ENCODE measurements at regions not wholly inside any gene's neighbourhood (a gene's known extent, or its start where the extent isn't known, plus 50 kb on each side); places are given as distances from the start of the nearest gene placed in this dataset.
"Not testable (repeated sequence)": the region's sequence is repeated elsewhere in the genome, so short reads cannot be mapped to it uniquely, and the experiment has no call there.

DNA sequence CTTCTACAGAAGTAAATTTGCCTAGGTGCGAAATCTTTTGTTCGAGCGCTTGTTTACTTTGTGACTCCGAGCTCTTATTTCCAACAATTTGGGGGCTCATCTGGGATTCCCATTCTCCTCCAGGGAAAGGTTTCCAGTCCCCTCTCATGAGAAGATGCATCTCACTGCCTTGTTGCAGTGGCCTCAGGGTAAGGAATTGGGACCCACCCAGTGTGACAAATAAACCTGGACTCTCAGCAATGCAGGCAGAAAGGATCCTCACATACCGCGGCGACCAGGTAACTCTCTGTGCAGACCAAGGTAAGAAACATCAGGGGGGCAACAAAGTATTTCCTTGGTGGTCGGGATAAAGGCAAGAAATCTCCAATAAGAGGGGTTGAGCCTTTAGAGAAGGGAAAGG, 1169.3 kb downstream of the DSC3 start:
- no peak for DNase-seq (ENCODE audit: low read depth)

DNA sequence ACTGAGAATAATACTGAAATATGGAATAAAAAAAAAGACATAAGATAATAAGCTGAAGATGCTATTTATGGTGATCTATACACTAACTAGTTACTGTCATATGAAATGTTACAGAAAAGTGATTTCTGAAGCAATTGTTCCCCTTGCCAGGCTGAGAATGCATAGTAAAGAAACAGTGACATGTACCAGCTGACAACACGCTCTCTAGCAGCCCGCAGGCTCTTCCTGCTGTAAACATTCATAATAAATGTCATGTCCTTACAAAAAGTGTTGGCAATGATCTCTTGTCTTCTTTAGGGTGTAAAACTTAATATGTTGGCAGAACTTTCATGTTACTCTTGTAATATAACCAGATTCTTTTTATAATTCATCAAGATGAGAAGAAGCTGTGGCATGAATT, 1171.3 kb downstream of the DSC3 start:
- no peak for DNase-seq (ENCODE audit: low read depth)

DNA sequence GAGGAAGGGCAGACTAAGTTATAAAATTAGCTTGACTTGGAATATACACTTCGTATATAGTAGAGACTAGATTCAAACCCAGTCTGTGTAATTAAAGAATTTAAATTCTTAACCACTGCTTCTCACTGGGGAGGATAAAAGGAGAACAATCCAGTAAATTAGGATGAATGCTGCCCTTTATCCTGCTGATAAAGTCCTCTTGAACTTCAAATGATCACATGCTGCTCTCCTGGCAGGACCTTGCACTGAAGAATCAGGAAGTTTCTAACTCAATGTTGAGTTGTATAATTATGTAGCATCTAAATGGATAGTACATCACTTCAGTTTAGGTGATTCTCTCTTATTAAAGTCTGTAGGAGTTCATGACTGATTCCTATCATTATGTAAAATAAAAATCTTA, 1179.7 kb downstream of the DSC3 start:
- no peak for DNase-seq (ENCODE audit: low read depth)

- no peak for DNase-seq (ENCODE audit: low read depth)
These were observed 1186.9 kb downstream of the DSC3 start for GRCh38 chr18:29855637-29856036.

- no peak for DNase-seq (ENCODE audit: low read depth)
These were observed 1189.4 kb downstream of the DSC3 start for GRCh38 chr18:29853126-29853525.

- DNase-seq (ENCODE audit: low read depth), result no peak
These were observed 1193.4 kb downstream of the DSC3 start for GRCh38 chr18:29849144-29849543.

DNA sequence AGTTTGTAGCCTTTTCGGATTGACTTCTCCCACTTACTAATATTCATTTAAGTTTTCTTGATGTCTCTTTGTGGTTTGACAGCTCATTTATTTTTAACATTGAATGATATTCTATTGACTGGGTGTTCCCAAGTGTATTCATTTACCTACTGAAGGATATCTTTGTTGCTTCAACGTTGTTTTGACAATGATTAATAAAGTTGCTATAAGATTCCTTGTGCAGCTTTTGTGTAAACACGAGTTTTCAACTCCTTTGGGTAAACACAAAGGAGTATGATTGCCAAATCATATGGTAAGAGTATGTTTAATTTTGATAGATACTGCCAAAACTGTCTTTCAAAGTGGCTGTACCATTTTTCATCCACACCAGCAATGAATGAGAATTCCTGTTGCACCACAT, 1200.9 kb downstream of the DSC3 start:
- no peak for DNase-seq (ENCODE audit: low read depth)

GRCh38 chr18:29840089-29840488, 1202.5 kb downstream of the DSC3 start:
- DNase-seq (ENCODE audit: low read depth), result peak; percentile 68

DNA sequence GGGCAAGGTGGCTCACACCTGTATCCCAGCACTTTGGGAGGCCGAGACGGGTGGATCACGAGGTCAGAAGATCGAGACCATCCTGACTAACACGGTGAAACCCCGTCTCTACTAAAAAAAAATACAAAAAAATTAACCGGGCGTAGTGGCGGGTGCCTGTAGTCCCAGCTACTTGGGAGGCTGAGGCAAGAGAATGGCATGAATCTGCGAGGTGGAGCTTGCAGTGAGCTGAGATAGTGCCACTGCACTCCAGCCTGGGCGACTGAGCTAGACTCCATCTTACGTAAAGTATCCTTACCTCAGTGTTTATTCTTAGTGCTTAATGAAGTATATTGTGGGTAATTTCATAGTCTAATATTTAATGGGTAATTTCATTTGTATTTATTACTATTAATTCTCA, 1203.6 kb downstream of the DSC3 start:
- DNase-seq (ENCODE audit: low read depth), result not testable (repeated sequence)

DNA sequence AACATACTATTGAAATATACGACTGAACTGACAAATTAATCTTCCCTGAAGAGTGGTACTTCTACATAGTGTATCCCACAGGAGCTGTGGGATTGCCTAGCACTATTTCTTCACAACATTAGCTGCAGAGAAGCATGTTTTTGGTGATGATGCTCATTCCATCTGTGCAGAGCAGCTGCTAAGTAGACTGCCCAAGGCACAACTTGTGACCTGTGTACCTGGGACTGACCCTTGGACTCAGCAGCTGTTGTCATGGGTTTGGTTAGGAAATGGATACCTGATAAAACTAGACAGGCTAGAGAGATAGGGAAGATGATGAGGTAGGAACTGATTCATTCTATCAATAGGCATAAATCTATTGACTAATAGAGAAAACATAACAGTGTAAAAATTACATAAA, 1204.0 kb downstream of the DSC3 start:
- DNase-seq (ENCODE audit: low read depth), result no peak

GRCh38 chr18:29823671-29824070, 1218.9 kb downstream of the DSC3 start:
- DNase-seq (ENCODE audit: low read depth), result no peak

DNA sequence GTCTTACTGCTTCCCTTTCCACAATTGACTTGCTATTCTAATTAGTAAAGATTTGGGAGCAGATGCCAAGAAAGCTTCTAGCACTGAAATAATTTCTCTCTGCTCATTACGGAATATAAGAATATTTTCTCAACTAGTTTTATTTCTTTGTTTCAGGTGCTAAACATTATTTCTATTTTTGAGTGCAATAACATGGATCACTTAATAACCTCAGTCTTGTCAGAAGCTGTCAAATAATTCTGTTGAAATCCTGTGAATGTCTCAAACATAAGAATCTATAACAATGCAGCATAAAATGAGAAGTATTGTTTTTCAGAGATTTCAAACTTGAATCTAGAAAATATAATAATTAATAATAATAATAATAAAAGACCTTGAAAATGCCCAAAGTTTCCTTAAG, 1221.0 kb downstream of the DSC3 start:
- no peak for DNase-seq (ENCODE audit: low read depth)

DNA sequence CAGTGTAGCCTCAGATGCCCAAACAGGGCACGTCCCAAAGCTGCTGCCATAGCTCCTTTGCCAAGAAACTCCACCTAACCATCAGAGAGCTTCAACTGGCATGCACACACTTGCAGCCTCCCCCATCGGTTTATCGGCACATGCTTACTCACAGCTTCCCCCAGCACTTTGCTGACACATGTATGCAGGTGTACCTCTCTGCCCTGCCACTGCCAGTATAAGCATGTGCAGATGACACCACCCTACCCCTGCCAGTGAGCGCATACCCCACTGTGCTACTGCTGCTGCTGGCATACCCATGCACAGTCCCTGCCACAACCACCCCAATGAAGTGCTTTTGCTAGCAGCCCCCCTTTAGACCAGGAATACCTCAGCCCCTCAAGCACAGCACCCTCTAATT, 1231.0 kb downstream of the DSC3 start:
- no peak for DNase-seq (ENCODE audit: low read depth)

DNA sequence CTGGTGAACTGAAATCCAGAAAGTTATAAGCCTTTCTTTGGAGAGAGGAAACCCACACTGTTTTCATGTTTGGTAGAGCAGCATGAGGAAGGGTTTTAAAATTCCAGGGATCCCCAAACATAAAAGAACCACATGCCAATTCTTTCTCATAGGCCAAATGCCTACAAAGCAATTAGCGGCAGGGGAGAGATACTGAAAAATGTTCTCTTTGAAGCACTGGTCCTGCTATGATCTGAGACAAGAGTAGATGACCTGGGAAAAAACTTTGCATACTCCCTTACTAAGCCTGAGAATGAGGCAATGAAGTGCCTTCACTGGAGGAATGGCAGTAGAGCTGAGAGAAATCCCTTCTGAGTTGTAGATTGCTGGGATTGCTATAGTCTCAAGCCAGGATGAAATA, 1261.7 kb downstream of the DSC3 start:
- DNase-seq (ENCODE audit: low read depth), result no peak

DNA sequence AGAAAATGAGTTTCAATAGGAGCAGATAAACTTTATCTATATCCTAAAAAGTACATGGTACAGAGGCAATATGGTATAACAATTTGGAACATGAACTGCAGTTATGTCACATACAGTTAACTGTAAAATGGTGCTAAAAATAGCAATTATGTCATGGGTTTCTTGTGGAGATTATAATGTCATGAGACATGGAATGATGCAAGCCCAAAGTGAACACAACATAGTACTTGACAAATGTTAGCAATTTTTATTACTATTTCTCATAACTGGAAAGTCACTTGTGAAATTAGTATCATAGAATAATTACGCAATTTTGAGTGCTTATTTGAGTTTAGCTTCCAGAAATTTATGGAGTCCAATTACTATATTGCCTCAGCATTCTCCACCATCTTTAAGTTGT, 1263.4 kb downstream of the DSC3 start:
- no peak for DNase-seq (ENCODE audit: low read depth)

GRCh38 chr18:29753379-29753778, 1289.2 kb downstream of the DSC3 start:
- no peak for DNase-seq (ENCODE audit: low read depth)

- DNase-seq (ENCODE audit: low read depth), result no peak
These were observed 1292.8 kb downstream of the DSC3 start for GRCh38 chr18:29749704-29750103.

DNA sequence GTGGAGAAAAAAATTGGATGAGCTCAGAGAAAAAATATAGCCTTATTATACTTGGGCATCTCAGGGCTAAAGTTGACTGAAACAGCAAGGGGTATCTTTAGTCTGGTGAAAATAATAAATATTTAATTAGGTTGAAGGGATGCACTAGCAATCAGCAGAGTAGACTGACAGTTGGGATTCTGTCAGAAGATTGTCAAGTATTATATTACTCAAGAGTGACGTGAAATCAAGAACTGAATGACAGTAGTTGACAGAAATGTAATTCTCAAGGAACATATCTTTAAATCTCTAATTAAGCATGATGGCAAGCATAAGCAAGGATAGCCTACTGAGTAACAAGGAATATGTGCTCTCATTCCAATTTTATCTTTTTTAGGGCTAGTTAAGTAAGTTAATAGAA, 1301.1 kb downstream of the DSC3 start:
- no peak for DNase-seq (ENCODE audit: low read depth)

- DNase-seq (ENCODE audit: low read depth), result no peak
These were observed 1304.9 kb downstream of the DSC3 start for GRCh38 chr18:29737620-29738019.

DNA sequence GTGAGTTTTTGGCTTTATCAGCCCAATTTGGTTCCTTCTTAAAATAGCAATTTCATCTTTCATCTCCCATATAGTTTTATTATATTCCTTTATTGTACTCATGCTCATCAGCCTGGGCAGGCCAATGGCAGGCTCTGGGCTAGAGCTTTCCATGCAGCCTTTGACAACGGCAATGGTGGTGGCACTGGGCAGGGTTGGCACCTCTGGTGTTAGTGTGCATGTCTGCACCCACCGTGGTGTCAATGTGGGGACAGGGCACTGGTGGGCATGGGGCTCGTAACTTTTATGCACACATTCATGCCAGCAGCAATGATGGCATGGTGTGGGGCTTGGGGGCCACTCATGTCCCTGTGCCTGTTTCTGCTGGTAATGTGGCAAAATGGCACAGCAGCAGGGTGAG, 1305.4 kb downstream of the DSC3 start:
- DNase-seq (ENCODE audit: low read depth), result no peak

- no peak for DNase-seq (ENCODE audit: low read depth)
These were observed 1312.5 kb downstream of the DSC3 start for GRCh38 chr18:29730073-29730472.

GRCh38 chr18:29726646-29727045, 1315.9 kb downstream of the DSC3 start:
- DNase-seq (ENCODE audit: low read depth), result no peak

- DNase-seq (ENCODE audit: low read depth), result not testable (repeated sequence)
These were observed 1319.1 kb downstream of the DSC3 start for GRCh38 chr18:29723486-29723885.

DNA sequence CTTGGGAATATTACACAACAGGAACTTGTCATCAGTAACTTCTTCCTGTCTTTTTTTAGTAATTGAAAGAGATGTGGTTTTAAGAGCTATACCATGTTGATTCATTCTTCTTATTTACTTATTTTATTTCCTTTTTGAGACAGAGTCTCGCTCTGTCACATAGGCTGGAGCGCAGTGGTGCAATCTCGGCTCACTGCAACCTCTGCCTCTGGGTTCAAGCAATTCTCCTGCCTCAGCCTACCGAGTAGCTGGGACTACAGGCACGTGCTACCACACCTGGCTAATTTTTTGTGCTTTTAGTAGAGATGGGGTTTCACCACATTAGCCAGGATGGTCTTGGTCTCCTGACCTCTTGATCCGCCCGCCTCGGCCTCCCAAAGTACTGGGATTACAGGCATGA, 1326.6 kb downstream of the DSC3 start:
- not testable (repeated sequence) for DNase-seq (ENCODE audit: low read depth)

- no peak for DNase-seq (ENCODE audit: low read depth)
These were observed 1329.8 kb downstream of the DSC3 start for GRCh38 chr18:29712785-29713184.
